Fibroblast of villous mesenchyme (primary cell): ENCODE measurements at regions not wholly inside any gene's neighbourhood (a gene's known extent, or its start where the extent isn't known, plus 50 kb on each side); places are given as distances from the start of the nearest gene placed in this dataset.

Experiments
- DNase-seq: peaks from one replicate; pipeline ENCODE4 v3.0.0-alpha.2; 2010; ENCODE audit warnings: low read depth
- H3K4me3 ChIP-seq: 2 replicates; pipeline ENCODE4 v1.5.1; 2011; ENCODE audit warnings: low read depth, mild to moderate bottlenecking, low read length
- CTCF ChIP-seq: IDR thresholded peaks from 2 replicates; pipeline ENCODE4 v1.5.1; 2012; ENCODE audit warnings: low read depth, mild to moderate bottlenecking, low read length; ENCODE audit not compliant: insufficient read depth

GRCh38 chr2:12587729-12588522, 128.8 kb upstream of the TRIB2 start:
- DNase-seq = peak; percentile 85
- TF ChIP-seq CTCF = no peak
- no peak overlapping the region for H3K4me3 ChIP-seq

GRCh38 chr2:12588986-12589385, 127.8 kb upstream of the TRIB2 start:
- no peak overlapping the region for H3K4me3 ChIP-seq
- no peak for DNase-seq
- no peak for TF ChIP-seq CTCF

- no peak for TF ChIP-seq CTCF
- DNase-seq = no peak
- no peak overlapping the region for H3K4me3 ChIP-seq
Observed at GRCh38 chr2:12589802-12590320, 126.9 kb upstream of the TRIB2 start.

GRCh38 chr2:12592296-12592695, 124.4 kb upstream of the TRIB2 start:
- H3K4me3 ChIP-seq = no peak overlapping the region
- DNase-seq = peak; percentile 17
- TF ChIP-seq CTCF = no peak

- DNase-seq = no peak
- no peak for TF ChIP-seq CTCF
- H3K4me3 ChIP-seq = no peak overlapping the region
Observed at GRCh38 chr2:12594590-12594989, 122.1 kb upstream of the TRIB2 start.

GRCh38 chr2:12596771-12597170, 120.0 kb upstream of the TRIB2 start:
- no peak overlapping the region for H3K4me3 ChIP-seq
- no peak for TF ChIP-seq CTCF
- DNase-seq = no peak
